Activated T-cell treated with anti-CD3 and anti-CD28 coated beads for 1 hour (primary cell): ENCODE measurements at regions not wholly inside any gene's neighbourhood (a gene's known extent, or its start where the extent isn't known, plus 50 kb on each side); places are given as distances from the start of the nearest gene placed in this dataset.
"Not testable (repeated sequence)": the region's sequence is repeated elsewhere in the genome, so short reads cannot be mapped to it uniquely, and the experiment has no call there.

Experiments
- DNase-seq: peaks from one replicate; pipeline ENCODE4 v3.0.0-alpha.2; 2020; ENCODE audit warnings: low read depth

- no peak for DNase-seq
Measured at GRCh38 chr11:134498326-134499139, 86.5 kb upstream of the B3GAT1 start.

GRCh38 chr11:134497586-134497985 is 85.5 kb upstream of the B3GAT1 start:
- no peak for DNase-seq

GRCh38 chr11:134496058-134496457 is 84.0 kb upstream of the B3GAT1 start:
- DNase-seq, result not testable (repeated sequence)

GRCh38 chr11:134494395-134494794 is 82.4 kb upstream of the B3GAT1 start:
- not testable (repeated sequence) for DNase-seq

- DNase-seq, result not testable (repeated sequence)
Measured at GRCh38 chr11:134492411-134492810, 80.4 kb upstream of the B3GAT1 start.

GRCh38 chr11:134489728-134490127 is 77.7 kb upstream of the B3GAT1 start:
- DNase-seq, result no peak

GRCh38 chr11:134488913-134489312 is 76.9 kb upstream of the B3GAT1 start:
- no peak for DNase-seq

- DNase-seq, result no peak
Measured at GRCh38 chr11:134488512-134488911, 76.5 kb upstream of the B3GAT1 start.

GRCh38 chr11:134487696-134488095 is 75.7 kb upstream of the B3GAT1 start:
- DNase-seq, result no peak

GRCh38 chr11:134486704-134487103 is 74.7 kb upstream of the B3GAT1 start:
- DNase-seq, result no peak

GRCh38 chr11:134486106-134486505 is 74.1 kb upstream of the B3GAT1 start:
- DNase-seq, result no peak

- DNase-seq, result no peak
Measured at GRCh38 chr11:134485316-134485715, 73.3 kb upstream of the B3GAT1 start.

GRCh38 chr11:134483857-134484256 is 71.8 kb upstream of the B3GAT1 start:
- no peak for DNase-seq

GRCh38 chr11:134483291-134483690 is 71.2 kb upstream of the B3GAT1 start:
- no peak for DNase-seq

- no peak for DNase-seq
Measured at GRCh38 chr11:134482865-134483264, 70.8 kb upstream of the B3GAT1 start.

- no peak for DNase-seq
Measured at GRCh38 chr11:134481933-134482527, 70.0 kb upstream of the B3GAT1 start.

GRCh38 chr11:134481135-134481534 is 69.1 kb upstream of the B3GAT1 start:
- no peak for DNase-seq

GRCh38 chr11:134480136-134480712 is 68.2 kb upstream of the B3GAT1 start:
- no peak for DNase-seq

GRCh38 chr11:134479206-134480135 is 67.4 kb upstream of the B3GAT1 start:
- DNase-seq, result no peak

GRCh38 chr11:134478611-134479010 is 66.6 kb upstream of the B3GAT1 start:
- DNase-seq, result no peak

- no peak for DNase-seq
Measured at GRCh38 chr11:134478176-134478575, 66.1 kb upstream of the B3GAT1 start.

- no peak for DNase-seq
Measured at GRCh38 chr11:134477486-134477885, 65.4 kb upstream of the B3GAT1 start.
